GM04503 (cell line): ENCODE measurements at regions not wholly inside any gene's neighbourhood (a gene's known extent, or its start where the extent isn't known, plus 50 kb on each side); places are given as distances from the start of the nearest gene placed in this dataset.
"Not testable (repeated sequence)": the region's sequence is repeated elsewhere in the genome, so short reads cannot be mapped to it uniquely, and the experiment has no call there.

Experiments
- DNase-seq: peaks from one replicate; pipeline ENCODE4 v3.0.0-alpha.2; 2012; ENCODE audit warnings: low read depth

DNA sequence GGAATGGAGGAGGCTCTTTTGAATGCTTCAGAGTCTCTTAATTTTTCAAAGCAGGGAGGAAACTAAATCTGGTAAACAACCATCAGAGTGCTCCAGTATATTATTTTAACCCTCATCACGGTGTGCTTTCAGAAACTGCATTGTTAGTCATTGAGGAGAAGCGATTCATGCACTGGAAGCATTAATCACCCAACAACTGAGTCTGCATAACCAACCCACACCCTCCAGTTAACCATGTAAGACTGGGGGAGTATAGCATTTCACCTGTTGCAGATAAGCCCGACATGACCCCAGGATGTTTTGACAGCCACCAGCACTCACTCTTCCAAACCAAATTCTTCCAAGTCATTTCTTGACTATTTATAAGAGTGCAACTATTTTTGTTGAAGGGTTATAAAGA, 257.6 kb downstream of the GATA3 start:
- DNase-seq, result no peak

DNA sequence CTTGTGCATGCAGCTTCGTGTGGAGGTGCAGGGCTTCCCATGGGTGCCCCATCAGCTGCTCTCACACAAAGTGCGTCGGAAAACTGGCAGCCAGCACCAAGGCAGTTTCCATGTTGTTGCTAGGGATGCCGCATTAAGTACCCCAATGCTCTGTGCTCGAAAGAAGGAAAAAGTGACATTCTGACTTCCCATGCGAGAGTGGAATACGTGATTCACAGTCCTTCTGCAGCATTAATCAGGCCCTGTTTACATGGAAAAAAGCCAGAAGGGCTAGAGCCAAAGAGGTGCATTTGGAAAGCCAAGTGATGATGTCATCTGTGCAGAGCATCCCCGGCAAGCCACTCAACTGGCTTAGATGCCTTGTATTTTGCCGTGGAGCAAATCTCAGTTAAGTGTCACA, 258.3 kb downstream of the GATA3 start:
- DNase-seq, result no peak

DNA sequence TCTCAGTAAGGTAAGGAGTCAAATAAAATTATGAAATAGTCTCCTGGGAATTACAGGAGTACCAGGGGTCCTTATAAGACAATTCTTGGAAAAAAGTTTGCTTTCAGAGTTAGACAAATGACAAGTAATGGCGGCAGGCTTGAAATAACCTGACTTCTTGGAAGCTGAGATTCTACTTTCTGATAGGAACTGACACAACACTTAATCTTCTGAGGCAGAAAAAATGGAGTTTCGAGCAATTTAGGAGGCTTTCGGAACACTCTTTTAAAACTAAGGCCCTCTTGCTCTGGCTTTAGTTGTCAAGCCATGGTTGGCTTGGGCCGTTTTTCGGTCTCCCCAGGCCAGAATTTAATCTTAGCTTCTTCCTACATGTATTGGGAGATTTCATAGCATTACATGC, 260.0 kb downstream of the GATA3 start:
- no peak for DNase-seq

DNA sequence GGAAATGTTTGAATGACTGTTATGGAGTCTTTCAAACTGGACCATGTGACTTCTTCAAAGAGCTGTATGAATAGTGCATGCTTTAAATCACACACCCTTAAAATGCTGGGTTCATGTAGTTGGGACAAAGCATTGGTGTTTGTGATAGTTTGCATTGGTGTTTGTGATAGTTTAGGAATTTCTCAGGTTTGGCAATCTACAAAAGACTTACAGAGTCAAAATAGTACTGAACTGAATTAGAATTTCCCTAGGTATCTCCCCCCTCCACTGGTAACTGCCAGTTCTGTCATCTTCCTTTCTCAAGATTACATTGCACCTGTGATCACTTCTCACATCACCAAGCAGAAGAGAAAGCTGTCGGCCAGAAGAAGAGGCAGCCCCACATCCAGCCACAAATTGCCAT, 261.1 kb downstream of the GATA3 start:
- DNase-seq, result no peak

DNA sequence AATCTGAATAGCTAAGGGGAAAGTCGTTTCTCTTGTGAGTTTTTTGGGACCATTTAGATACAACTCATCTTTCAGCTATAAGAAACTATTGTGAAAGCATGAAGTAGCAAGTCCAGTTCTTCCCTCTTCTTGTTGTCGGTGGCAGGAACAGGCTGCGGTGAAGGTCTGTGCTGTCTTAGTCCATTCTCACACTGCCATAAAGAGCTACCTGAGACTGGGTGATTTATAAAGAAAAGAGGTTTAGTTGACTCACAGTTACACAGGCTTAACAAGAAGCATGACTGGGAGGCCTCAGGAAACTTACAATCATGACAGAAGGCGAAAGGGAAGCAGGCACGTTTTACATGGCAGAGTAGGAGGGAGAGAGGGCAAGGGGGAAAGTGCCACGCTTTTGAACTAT, 261.8 kb downstream of the GATA3 start:
- no peak for DNase-seq

DNA sequence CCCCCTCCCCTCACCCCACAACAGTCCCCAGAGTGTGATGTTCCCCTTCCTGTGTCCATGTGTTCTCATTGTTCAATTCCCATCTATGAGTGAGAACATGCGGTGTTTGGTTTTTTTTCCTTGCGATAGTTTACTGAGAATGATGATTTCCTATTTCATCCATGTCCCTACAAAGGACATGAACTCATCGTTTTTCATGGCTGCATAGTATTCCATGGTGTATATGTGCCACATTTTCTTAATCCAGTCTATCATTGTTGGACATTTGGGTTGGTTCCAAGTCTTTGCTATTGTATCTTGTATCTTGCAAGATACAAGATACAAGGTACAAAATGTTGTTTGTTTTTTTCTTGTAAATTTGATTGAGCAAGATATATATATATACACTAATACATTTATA, 263.9 kb downstream of the GATA3 start:
- DNase-seq, result not testable (repeated sequence)

DNA sequence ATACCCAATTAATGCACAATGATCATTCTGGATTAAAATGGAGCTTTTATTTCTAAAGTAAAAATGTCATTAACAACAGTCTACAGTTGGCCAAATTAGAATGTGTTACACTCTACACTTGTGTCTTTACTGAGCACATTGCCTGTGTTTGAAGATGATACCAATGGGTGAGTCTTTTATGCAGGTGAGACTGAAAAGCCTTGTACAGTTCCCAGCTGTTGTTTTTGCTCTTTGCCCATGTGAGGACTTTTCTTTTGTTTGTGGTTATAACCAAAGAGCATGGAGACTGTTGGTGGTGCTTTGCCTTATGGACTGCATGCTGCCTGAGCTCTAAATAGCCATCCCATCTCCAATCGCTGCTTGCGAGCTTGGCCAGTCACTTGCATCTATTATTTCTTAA, 264.5 kb downstream of the GATA3 start:
- DNase-seq, result no peak

DNA sequence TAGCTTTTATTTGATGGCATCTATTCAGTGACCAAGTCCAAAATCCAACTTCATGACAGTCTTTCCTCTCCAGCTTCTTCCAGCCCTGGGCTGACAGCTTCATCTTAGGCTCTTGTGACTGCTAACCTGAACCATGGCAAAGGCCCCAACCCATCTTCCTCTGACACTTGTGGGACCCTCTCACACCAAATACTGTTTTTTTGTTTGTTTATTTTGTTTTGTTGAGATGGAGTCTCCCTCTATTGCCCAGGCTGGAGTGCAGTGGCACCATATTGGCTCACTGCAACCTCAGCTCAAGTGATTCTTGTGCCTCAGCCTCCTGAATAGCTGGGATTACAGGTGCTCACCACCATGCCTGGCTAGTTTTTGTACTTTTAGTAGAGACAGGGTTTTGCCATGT, 265.2 kb downstream of the GATA3 start:
- DNase-seq, result no peak

DNA sequence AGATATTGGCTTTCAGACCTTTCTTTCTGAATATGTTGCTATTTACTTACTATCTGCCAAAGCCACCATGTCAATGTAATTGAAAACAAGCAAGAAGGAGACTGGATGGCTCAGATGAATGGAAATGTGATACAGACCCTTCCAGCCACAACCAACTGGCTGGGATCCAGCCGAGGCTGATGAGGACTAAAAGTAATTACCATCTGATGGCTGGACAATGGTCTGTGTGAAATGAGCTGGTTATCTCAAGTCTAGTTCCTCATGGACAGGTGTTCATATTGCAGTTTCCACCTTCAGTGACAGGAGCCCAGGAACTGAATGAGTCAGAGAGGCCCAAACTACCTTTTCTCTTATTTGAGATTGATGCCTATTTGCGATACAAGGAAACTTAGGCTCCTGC, 267.5 kb downstream of the GATA3 start:
- DNase-seq, result no peak

DNA sequence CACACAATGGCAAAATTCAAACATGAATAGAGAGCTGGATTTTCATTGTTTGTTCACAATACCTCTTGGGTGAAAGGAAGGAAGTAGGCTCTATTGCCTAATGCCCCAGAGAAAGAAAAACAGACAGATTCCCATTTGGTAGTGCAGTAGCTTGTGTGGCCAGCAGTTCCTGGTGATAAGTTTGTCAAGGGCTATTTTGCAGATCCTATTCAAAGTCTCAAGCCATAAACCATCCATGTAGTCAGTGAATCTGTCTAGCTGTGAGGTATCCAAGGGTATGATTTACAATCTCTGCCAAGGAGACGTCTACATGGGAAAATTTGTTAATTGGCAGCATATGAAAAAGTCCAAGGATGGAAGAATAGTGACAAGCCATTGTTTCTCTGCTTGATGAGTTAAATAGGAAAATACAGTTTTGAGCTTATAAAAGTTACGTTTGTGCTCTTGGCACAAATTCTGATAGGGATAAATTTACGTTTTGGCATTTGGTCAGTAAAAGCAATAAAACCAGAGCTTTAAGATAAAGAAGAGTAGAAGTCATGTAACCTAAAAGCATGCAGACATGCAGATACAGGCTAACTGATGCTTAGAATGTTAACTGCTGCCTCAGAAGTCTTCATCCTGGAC, 269.1 kb downstream of the GATA3 start:
- DNase-seq, result no peak

DNA sequence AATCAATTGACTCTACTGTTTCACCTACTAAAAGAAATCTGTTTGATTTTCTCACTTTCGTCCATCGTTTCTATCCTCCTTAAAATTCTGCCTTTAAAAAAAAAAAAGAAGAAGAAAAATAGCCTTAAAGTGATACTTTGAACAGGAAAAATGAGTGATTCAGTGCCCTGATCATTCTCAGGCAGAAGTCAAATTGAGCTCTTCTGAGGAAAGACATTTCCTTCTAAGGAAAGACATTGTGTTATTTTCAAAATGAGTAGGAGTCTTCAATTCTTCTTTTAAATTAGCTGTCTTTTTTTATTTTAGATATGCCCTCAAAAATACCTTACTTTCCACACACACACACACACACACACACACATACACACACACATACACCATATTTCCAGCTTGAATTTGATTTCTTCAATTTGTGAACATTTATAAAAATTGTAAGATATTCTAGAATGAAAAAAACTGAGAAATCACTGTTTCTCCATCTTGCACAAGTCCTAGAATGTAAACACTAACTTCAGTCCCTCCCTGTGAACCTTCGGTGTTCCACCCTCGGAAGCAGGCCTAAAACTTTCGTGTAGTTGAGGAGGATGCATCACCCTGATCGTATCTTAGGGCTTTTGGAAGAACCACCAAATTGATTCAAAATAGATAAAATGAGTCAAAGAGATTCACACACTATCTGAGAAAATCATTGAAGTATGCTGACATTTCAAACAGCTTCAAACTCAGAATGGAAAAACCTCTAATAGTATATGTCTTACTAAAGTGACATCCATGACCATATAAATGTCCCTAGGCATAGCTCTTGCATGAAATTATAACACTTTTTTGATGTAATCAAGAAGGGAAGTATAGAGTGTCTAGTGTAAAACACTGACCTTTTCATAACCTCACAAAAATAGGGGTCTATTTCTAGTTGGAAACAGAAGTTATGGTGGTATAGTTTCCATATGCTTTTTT, 270.8 kb downstream of the GATA3 start:
- no peak for DNase-seq

DNA sequence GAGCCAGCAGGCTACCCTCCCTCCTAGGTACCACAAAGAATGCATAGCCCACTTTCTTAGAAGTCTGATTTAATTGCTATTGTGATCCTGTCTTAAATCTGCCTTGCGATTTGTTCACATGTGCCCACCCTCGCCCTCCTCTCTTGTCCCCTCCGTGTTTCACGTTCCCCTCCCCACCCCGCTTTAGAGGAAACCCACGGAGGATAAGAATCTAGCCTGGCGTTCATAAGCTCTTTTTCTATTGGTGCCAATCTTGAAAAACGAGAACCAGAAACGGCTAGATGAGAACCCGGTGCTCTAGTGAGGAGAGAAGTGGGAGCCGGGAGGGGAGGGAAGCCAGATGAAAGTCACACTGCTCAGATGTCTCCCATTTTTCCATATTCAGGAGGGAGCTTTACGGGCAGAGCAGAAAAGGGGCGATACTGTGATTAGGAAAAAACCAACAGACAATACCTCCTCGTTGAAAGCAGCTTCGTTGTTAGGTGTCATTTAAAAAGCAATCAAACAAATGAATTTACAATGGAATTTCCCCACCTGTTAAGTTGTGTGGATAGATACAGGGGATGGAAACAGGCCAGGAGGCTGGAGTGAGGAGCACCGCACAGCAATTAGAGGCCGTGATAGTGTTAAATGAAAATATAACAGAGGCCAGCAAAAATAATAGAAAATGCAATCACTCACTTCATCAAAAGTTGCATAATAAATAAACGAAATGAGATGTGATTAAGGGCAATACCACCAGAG, 272.1 kb downstream of the GATA3 start:
- DNase-seq, result no peak

DNA sequence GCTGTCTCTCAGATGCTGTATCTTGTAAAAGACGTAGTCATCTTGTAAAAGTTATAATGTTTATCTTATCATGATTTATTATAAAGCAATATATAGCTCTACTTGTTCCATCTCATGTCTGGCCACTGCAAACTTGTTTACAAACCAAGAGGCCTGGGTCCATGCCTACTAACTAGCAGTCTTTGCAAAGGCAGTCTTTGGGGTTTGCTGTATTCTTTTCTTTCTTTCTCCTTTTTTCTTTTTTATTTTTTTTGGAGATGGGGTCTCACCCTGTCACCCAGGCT, 272.6 kb downstream of the GATA3 start:
- DNase-seq, result no peak

DNA sequence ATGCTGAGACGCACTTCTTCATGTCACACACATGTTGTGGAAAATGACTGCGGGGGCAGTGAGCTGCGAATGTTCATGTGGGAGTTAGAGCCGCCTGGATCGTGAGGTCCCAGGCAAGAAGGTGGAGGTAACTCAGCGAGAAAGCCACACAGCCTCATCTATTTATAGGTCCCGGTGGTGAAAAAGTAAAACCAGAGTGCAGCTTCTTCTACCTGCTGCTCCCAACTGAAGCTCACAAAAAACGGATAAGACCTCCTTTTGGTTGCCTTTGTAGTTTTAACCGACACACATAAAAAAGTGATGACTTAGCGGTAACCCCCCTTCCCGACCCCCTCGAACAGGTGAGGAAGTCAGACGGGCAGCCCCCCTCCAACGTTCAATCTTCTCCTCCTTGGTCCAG, 276.9 kb downstream of the GATA3 start:
- DNase-seq, result no peak

DNA sequence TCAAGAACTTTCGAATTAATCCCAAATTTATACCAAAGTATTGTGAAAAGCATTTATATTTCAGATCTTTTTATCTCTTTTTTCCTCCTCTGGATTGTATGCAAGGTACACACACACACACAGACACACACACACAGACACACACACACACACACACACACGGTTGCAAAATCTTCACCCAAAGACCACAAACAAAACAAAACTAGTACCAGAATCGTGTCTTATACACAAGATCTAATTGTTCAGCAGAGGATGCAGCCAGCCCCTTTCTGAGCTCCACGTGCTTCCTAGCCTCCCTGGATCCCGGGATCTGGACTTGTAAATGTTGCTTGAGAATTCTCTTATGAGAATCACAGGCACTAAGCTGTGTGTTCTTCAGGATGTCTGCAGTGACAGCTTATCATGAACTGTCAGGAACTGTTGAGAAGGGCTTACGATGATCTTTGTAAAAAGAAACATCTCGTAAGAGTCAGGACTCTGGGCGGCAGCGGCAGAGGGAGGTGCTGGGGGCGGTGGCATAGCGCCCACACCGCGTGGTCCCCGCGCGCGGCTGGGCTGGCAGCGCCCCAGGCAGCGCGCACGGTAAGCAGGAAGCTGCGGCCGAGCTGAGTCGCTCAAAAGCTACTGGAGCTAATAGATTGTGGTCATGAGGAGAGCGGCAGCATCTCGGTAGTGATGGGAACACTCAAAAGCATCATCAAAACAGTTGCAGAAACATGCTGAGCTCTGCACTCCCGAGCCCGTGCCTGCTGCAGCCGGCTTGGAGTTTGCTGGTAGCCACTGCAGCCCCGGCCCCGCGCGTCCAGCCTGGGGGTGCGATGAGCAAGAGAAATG, 277.6 kb downstream of the GATA3 start:
- DNase-seq, result no peak

DNA sequence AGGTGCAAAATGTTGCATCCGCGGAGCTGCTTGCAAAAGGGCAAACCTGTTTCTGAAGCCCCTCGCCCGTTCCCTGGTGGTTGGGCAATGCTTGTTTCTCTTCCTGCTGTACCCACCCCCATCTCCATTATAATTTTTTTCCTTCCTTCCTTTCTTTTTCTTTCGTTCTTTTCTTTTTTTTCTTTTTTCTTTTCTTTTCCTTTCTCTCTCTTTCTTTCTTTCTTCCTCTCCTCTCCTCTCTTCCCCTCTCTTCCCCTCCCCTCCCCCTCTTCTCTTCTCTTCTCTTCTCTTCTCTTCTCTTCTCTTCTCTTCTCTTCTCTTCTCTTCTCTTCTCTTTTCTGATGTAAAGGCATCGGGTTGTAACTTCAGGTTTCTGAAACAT, 278.2 kb downstream of the GATA3 start:
- no peak for DNase-seq

DNA sequence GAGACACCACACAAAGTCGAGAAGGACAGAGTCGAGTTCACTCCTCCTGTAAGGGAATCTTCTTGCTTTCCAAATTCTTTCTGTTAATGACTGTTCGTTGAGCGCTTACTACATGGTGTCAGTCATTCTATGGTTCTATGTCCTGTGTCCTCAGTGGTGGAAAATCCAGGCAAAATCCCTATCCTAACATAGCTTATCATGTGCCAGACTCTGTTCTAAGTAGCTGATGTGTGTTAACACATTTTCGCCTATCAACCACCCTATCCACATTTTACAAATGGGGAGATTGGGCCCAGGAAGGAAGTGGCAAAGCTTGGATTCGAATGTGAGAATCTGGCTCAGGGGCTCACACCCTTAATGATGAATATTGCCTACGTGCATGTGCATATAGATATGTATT, 280.1 kb downstream of the GATA3 start:
- no peak for DNase-seq

DNA sequence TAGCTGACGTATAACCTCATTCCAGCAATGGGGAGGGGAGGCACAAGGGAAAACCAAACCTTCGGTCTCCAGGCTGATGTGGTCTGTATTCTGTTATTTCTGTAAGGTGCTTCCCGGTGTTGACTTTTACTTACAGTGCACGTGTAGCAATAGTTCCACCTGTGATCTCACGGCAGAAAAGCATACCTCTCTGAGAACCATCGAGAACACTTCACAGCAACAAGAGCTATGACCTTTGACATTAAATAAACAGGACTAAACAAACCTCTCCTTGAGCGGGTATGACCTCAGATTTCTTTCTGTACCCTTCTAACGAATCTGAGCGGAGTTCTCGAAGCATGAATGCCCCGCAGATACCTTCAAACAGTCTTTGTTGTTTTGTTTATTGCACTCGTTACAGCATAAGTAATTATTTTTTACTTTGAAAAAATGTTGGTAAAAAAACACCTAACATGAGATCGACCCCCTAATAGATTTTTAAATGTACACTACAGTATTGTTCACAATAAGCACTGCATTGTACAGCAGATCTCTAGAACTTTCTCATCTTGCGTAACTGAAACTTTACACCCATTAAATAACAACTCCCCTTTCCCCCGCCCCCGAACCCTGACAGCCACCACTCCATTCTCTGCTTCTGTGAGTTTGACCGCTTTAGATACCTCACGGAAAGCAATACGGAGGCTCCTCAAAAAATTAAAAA, 282.3 kb downstream of the GATA3 start:
- no peak for DNase-seq

DNA sequence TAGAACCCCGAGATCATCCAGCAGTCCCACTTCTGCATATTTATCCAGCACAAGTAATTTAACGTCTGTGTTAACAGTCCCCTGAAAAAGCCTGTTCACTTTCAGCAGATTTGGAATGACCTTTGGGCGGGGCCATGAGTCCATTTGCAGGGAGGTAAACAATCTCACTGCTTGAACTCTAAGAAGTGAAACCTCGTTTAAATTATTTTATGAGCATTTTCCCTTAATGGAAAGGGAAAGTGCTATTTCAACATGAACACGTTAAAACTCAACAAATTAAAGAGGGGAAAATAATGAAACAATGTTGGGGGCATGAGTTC, 282.8 kb downstream of the GATA3 start:
- DNase-seq, result no peak

DNA sequence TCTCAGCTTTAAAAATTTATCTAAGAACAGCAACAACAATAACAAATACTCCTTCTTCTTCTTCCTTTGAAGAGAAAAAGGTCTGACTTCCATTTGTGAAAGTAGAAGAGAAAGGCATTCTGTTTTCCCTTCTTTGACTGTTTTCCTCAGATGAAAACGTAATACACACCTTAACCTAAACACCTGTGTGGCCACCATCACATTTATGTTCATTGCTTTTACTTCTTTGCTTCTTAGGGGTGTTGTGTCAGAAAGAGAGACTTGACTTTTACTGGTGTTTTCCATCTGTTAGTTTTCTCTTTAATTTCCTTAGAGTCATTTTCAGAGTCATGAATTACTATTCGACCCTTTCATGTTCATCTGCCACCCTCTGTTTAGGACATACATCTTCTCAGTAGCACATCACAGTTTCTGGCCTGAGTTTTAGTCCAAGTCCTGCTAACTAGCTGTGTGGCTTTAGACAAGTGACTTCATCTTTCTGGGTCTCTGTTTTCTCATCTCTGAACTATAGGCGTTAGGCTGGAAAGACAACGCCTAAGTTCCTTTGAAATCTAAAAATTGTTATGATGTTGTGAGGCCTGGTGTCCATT, 283.8 kb downstream of the GATA3 start:
- DNase-seq, result no peak

DNA sequence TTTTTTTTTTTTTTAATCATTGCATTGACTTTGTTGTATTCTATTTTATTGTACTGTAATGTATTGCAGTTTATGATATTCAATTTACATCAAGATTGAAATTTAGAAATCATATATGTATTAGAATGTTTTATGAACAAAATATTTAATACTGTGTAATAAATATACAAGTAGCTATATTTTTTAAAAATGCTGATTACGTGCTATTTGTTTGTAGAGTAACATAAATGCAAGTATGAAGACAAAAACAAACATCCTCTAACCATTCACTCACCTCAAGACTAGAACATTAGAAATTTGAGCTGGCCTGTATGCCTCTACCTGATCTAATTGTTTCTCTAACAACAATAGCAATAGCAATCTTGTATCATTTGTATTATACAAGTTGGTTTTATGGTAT, 290.3 kb downstream of the GATA3 start:
- no peak for DNase-seq

DNA sequence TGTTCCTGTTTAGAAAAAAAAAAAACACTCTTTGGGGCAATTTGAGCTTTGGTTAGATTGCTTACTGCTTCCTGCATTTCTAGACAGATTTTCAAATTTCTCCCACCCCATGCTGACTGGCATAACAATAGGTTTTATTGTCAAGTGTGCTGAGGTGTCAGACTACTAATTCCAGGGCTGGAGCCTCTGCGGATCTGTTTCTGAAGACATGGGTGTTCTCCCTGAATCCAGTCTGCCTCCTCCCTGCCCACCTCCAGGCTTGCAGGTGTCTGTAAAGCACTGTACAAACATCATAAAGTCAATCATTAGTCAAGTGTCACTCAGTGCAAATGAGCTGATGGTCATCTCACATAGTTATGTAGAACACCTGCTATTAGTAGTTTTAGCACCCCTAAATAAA, 292.4 kb downstream of the GATA3 start:
- no peak for DNase-seq
